Activated CD4-positive, alpha-beta T cell treated with anti-CD3 and anti-CD28 coated beads, Interleukin-2, amount 10 ng/mL, durations not matched to agents 7 days and 5 days (primary cell): ENCODE measurements at regions not wholly inside any gene's neighbourhood (a gene's known extent, or its start where the extent isn't known, plus 50 kb on each side); places are given as distances from the start of the nearest gene placed in this dataset.

Source experiments
- CTCF ChIA-PET: fragments of 350-600 bp; sonication (Branson Sonifier 250); formaldehyde crosslinking; loops from one replicate; lab custom pipeline; 2021; ENCODE audit warnings: antibody characterized with exemption; lab: Charles Lee
- POLR2A ChIA-PET: fragments of 350-600 bp; sonication (Branson Sonifier 250); formaldehyde crosslinking; loops from one replicate; lab custom pipeline; 2021; ENCODE audit warnings: antibody characterized with exemption; lab: Charles Lee
- DNase-seq: peaks from one replicate; pipeline ENCODE4 v3.0.0-alpha.2; 2020
- H3K27ac Mint-ChIP-seq: one replicate; pipeline ENCODE4 v1.8.0; 2021; ENCODE audit warnings: mild to moderate bottlenecking, moderate library complexity, mixed read lengths
- H3K27me3 Mint-ChIP-seq: one replicate; pipeline ENCODE4 v1.8.0; 2021; ENCODE audit warnings: mixed read lengths
- H3K36me3 Mint-ChIP-seq: one replicate; pipeline ENCODE4 v1.8.0; 2021; ENCODE audit warnings: low read depth, mixed read lengths
- H3K4me1 Mint-ChIP-seq: one replicate; pipeline ENCODE4 v1.8.0; 2021; ENCODE audit warnings: mixed read lengths
- H3K4me3 Mint-ChIP-seq: one replicate; pipeline ENCODE4 v1.8.0; 2021; ENCODE audit warnings: mild to moderate bottlenecking, moderate library complexity, mixed read lengths
- H3K9me3 Mint-ChIP-seq: one replicate; pipeline ENCODE4 v1.8.0; 2021; ENCODE audit warnings: mixed read lengths

GRCh38 chr16:9323170-9323569 is 231.7 kb downstream of the HAPSTR1 start:
- Mint-ChIP-seq H3K27me3 (no peaks in the 10 kb centered on the region), H3K36me3 (no peaks in the 10 kb centered on the region), H3K4me3 (no peak overlapping the region), H3K9me3 (no peaks in the 10 kb centered on the region), H3K27ac (no peak overlapping the region), H3K4me1 (no peaks in the 10 kb centered on the region)
- CTCF ChIA-PET: no interaction called here
- no peak for DNase-seq
- POLR2A ChIA-PET: no interaction called here

GRCh38 chr16:9327253-9327652 is 235.8 kb downstream of the HAPSTR1 start:
- DNase-seq: no peak
- CTCF ChIA-PET: no interaction called here
- H3K27ac Mint-ChIP-seq: no peak overlapping the region
- no peaks in the 10 kb centered on the region for H3K4me1 Mint-ChIP-seq
- H3K9me3 Mint-ChIP-seq: no peaks in the 10 kb centered on the region
- no peak overlapping the region for H3K4me3 Mint-ChIP-seq
- POLR2A ChIA-PET: no interaction called here
- H3K27me3 Mint-ChIP-seq: no peaks in the 10 kb centered on the region
- no peaks in the 10 kb centered on the region for H3K36me3 Mint-ChIP-seq

- no peak overlapping the region for H3K4me3 Mint-ChIP-seq
- no peaks in the 10 kb centered on the region for H3K36me3 Mint-ChIP-seq
- H3K27ac Mint-ChIP-seq: no peak overlapping the region
- CTCF ChIA-PET: no interaction called here
- DNase-seq: no peak
- POLR2A ChIA-PET: no interaction called here
- H3K9me3 Mint-ChIP-seq: no peaks in the 10 kb centered on the region
- no peaks in the 10 kb centered on the region for H3K27me3 Mint-ChIP-seq
- H3K4me1 Mint-ChIP-seq: no peaks in the 10 kb centered on the region
These were observed 237.0 kb downstream of the HAPSTR1 start for GRCh38 chr16:9328411-9328810.

GRCh38 chr16:9330095-9330494 is 238.7 kb downstream of the HAPSTR1 start:
- H3K36me3 Mint-ChIP-seq: no peaks in the 10 kb centered on the region
- POLR2A ChIA-PET: no interaction called here
- no peak overlapping the region for H3K27ac Mint-ChIP-seq
- H3K27me3 Mint-ChIP-seq: no peaks in the 10 kb centered on the region
- H3K4me1 Mint-ChIP-seq: no peaks in the 10 kb centered on the region
- no peaks in the 10 kb centered on the region for H3K9me3 Mint-ChIP-seq
- CTCF ChIA-PET: no interaction called here
- no peak overlapping the region for H3K4me3 Mint-ChIP-seq
- DNase-seq: no peak

- no peaks in the 10 kb centered on the region for H3K4me1 Mint-ChIP-seq
- H3K27me3 Mint-ChIP-seq: no peaks in the 10 kb centered on the region
- no peaks in the 10 kb centered on the region for H3K9me3 Mint-ChIP-seq
- no peak overlapping the region for H3K27ac Mint-ChIP-seq
- ChIA-PET CTCF (no interaction called here), POLR2A (no interaction called here)
- H3K36me3 Mint-ChIP-seq: no peaks in the 10 kb centered on the region
- no peak for DNase-seq
- no peak overlapping the region for H3K4me3 Mint-ChIP-seq
These were observed 240.1 kb downstream of the HAPSTR1 start for GRCh38 chr16:9331503-9331902.

GRCh38 chr16:9332574-9333148 is 241.2 kb downstream of the HAPSTR1 start:
- H3K27me3 Mint-ChIP-seq: no peaks in the 10 kb centered on the region
- no peaks in the 10 kb centered on the region for H3K4me1 Mint-ChIP-seq
- H3K36me3 Mint-ChIP-seq: no peaks in the 10 kb centered on the region
- H3K9me3 Mint-ChIP-seq: no peaks in the 10 kb centered on the region
- ChIA-PET CTCF (no interaction called here), POLR2A (no interaction called here)
- no peak overlapping the region for H3K27ac Mint-ChIP-seq
- no peak for DNase-seq
- H3K4me3 Mint-ChIP-seq: no peak overlapping the region

GRCh38 chr16:9333469-9333868 is 242.0 kb downstream of the HAPSTR1 start:
- H3K4me3 Mint-ChIP-seq: no peak overlapping the region
- DNase-seq: no peak
- ChIA-PET CTCF (no interaction called here), POLR2A (no interaction called here)
- H3K9me3 Mint-ChIP-seq: no peaks in the 10 kb centered on the region
- no peaks in the 10 kb centered on the region for H3K36me3 Mint-ChIP-seq
- no peaks in the 10 kb centered on the region for H3K27me3 Mint-ChIP-seq
- no peaks in the 10 kb centered on the region for H3K4me1 Mint-ChIP-seq
- H3K27ac Mint-ChIP-seq: no peak overlapping the region

- ChIA-PET CTCF (no interaction called here), POLR2A (no interaction called here)
- Mint-ChIP-seq H3K27me3 (no peaks in the 10 kb centered on the region), H3K9me3 (no peaks in the 10 kb centered on the region), H3K4me1 (no peaks in the 10 kb centered on the region), H3K27ac (no peak overlapping the region), H3K4me3 (no peak overlapping the region), H3K36me3 (no peaks in the 10 kb centered on the region)
- DNase-seq: no peak
These were observed 242.7 kb downstream of the HAPSTR1 start for GRCh38 chr16:9334103-9334502.

GRCh38 chr16:9337308-9338032 is 246.0 kb downstream of the HAPSTR1 start:
- Mint-ChIP-seq H3K4me3 (no peak overlapping the region), H3K27ac (no peak overlapping the region), H3K36me3 (no peaks in the 10 kb centered on the region), H3K9me3 (no peaks in the 10 kb centered on the region), H3K4me1 (no peaks in the 10 kb centered on the region), H3K27me3 (no peaks in the 10 kb centered on the region)
- ChIA-PET CTCF (no interaction called here), POLR2A (no interaction called here)
- DNase-seq: no peak

- no peaks in the 10 kb centered on the region for H3K9me3 Mint-ChIP-seq
- ChIA-PET CTCF (no interaction called here), POLR2A (no interaction called here)
- no peaks in the 10 kb centered on the region for H3K36me3 Mint-ChIP-seq
- H3K4me3 Mint-ChIP-seq: no peak overlapping the region
- DNase-seq: no peak
- no peaks in the 10 kb centered on the region for H3K27me3 Mint-ChIP-seq
- H3K4me1 Mint-ChIP-seq: no peaks in the 10 kb centered on the region
- no peak overlapping the region for H3K27ac Mint-ChIP-seq
These were observed 246.6 kb downstream of the HAPSTR1 start for GRCh38 chr16:9338068-9338467.

GRCh38 chr16:9338510-9338909 is 247.1 kb downstream of the HAPSTR1 start:
- Mint-ChIP-seq H3K36me3 (no peaks in the 10 kb centered on the region), H3K4me3 (no peak overlapping the region), H3K27ac (no peak overlapping the region), H3K4me1 (no peaks in the 10 kb centered on the region), H3K27me3 (no peaks in the 10 kb centered on the region), H3K9me3 (no peaks in the 10 kb centered on the region)
- POLR2A ChIA-PET: no interaction called here
- CTCF ChIA-PET: no interaction called here
- no peak for DNase-seq

- H3K27ac Mint-ChIP-seq: no peak overlapping the region
- H3K4me3 Mint-ChIP-seq: no peak overlapping the region
- H3K36me3 Mint-ChIP-seq: no peaks in the 10 kb centered on the region
- no peaks in the 10 kb centered on the region for H3K4me1 Mint-ChIP-seq
- H3K9me3 Mint-ChIP-seq: no peaks in the 10 kb centered on the region
- ChIA-PET POLR2A (no interaction called here), CTCF (interaction anchor here (0.6 kb wide), 1 partner anchor 806 kb away, joined by 3 read pairs; no protein-coding TSS in a partner anchor)
- no peak for DNase-seq
- no peaks in the 10 kb centered on the region for H3K27me3 Mint-ChIP-seq
These were observed 249.2 kb downstream of the HAPSTR1 start for GRCh38 chr16:9340526-9341256.

- Mint-ChIP-seq H3K27ac (no peak overlapping the region), H3K4me3 (no peak overlapping the region)
- CTCF ChIA-PET: no interaction called here
These were observed 251.8 kb downstream of the HAPSTR1 start for GRCh38 chr16:9343276-9343675.

More at GRCh38 chr16:9343276-9343675, 251.8 kb downstream of the HAPSTR1 start:
- H3K36me3 Mint-ChIP-seq: no peaks in the 10 kb centered on the region
- no peak for DNase-seq
- no peaks in the 10 kb centered on the region for H3K27me3 Mint-ChIP-seq
- POLR2A ChIA-PET: no interaction called here
- no peaks in the 10 kb centered on the region for H3K4me1 Mint-ChIP-seq
- H3K9me3 Mint-ChIP-seq: no peaks in the 10 kb centered on the region
